ENCODE measurements at regions not wholly inside any gene's neighbourhood (a gene's known extent, or its start where the extent isn't known, plus 50 kb on each side); places are given as distances from the start of the nearest gene placed in this dataset.

DNA sequence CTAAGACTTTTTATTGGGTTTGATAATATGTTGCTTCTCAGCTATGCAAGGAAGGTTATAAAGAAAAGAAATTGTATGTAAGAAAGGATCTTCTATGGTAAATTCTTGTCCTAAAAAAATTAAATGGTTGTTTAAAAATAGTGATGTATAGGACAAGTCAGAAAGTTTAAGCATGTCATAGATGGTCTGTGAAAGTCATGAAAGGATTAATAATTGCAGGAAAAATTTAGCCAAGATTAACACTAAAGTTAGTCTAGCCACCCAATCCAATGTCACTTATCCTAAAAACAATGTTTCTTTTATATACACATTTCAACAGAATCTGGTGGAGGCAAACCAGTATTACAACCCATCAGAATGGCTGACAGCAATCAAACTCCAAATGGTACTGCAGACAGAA is 1046.7 kb upstream of the SLC39A10 start:
- CTCF ChIA-PET: no interaction called here

GRCh38 chr2:194603429-194603828 is 1053.6 kb upstream of the SLC39A10 start:
- H3K27ac Mint-ChIP-seq: no peak overlapping the region
- H3K9me3 Mint-ChIP-seq: peaks cover 47% of the 10 kb centered on the region
- POLR2A ChIA-PET: no interaction called here
- H3K4me3 Mint-ChIP-seq: no peak overlapping the region
- no peaks in the 10 kb centered on the region for H3K4me1 Mint-ChIP-seq
- peaks cover 30% of the 10 kb centered on the region for H3K36me3 Mint-ChIP-seq
- ATAC-seq (no peak), DNase-seq (ENCODE audit: low spot score) (no peak)
- CTCF ChIA-PET: no interaction called here
- no peaks in the 10 kb centered on the region for H3K27me3 Mint-ChIP-seq (ENCODE audit: low read depth)
- TF ChIP-seq, protein P1, sequence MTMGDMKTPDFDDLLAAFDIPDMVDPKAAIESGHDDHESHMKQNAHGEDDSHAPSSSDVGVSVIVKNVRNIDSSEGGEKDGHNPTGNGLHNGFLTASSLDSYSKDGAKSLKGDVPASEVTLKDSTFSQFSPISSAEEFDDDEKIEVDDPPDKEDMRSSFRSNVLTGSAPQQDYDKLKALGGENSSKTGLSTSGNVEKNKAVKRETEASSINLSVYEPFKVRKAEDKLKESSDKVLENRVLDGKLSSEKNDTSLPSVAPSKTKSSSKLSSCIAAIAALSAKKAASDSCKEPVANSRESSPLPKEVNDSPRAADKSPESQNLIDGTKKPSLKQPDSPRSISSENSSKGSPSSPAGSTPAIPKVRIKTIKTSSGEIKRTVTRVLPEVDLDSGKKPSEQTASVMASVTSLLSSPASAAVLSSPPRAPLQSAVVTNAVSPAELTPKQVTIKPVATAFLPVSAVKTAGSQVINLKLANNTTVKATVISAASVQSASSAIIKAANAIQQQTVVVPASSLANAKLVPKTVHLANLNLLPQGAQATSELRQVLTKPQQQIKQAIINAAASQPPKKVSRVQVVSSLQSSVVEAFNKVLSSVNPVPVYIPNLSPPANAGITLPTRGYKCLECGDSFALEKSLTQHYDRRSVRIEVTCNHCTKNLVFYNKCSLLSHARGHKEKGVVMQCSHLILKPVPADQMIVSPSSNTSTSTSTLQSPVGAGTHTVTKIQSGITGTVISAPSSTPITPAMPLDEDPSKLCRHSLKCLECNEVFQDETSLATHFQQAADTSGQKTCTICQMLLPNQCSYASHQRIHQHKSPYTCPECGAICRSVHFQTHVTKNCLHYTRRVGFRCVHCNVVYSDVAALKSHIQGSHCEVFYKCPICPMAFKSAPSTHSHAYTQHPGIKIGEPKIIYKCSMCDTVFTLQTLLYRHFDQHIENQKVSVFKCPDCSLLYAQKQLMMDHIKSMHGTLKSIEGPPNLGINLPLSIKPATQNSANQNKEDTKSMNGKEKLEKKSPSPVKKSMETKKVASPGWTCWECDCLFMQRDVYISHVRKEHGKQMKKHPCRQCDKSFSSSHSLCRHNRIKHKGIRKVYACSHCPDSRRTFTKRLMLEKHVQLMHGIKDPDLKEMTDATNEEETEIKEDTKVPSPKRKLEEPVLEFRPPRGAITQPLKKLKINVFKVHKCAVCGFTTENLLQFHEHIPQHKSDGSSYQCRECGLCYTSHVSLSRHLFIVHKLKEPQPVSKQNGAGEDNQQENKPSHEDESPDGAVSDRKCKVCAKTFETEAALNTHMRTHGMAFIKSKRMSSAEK (CRISPR knock-in tag; IDR thresholded peaks at IDR 0.05; ENCODE audit: borderline replicate concordance): no peak
- TF ChIP-seq, protein P2, sequence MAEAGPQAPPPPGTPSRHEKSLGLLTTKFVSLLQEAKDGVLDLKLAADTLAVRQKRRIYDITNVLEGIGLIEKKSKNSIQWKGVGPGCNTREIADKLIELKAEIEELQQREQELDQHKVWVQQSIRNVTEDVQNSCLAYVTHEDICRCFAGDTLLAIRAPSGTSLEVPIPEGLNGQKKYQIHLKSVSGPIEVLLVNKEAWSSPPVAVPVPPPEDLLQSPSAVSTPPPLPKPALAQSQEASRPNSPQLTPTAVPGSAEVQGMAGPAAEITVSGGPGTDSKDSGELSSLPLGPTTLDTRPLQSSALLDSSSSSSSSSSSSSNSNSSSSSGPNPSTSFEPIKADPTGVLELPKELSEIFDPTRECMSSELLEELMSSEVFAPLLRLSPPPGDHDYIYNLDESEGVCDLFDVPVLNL (CRISPR knock-in tag; IDR thresholded peaks at IDR 0.05; ENCODE audit: borderline replicate concordance, low read depth): no peak
- TF ChIP-seq, protein P3, sequence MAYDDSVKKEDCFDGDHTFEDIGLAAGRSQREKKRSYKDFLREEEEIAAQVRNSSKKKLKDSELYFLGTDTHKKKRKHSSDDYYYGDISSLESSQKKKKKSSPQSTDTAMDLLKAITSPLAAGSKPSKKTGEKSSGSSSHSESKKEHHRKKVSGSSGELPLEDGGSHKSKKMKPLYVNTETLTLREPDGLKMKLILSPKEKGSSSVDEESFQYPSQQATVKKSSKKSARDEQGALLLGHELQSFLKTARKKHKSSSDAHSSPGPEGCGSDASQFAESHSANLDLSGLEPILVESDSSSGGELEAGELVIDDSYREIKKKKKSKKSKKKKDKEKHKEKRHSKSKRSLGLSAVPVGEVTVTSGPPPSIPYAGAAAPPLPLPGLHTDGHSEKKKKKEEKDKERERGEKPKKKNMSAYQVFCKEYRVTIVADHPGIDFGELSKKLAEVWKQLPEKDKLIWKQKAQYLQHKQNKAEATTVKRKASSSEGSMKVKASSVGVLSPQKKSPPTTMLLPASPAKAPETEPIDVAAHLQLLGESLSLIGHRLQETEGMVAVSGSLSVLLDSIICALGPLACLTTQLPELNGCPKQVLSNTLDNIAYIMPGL (CRISPR knock-in tag; IDR thresholded peaks at IDR 0.05): no peak
- TF ChIP-seq ZNF425 (CRISPR knock-in tag; conservative IDR thresholded peaks at IDR 0.05) (no peak), MLX (CRISPR knock-in tag; IDR thresholded peaks at IDR 0.05) (no peak), AFF4 (CRISPR knock-in tag; IDR thresholded peaks at IDR 0.05; ENCODE audit: borderline replicate concordance) (no peak), SOX15 (CRISPR knock-in tag; IDR thresholded peaks at IDR 0.05) (no peak), NFYB (CRISPR knock-in tag; conservative IDR thresholded peaks at IDR 0.05; ENCODE audit: low read depth) (no peak), SMAD3 (CRISPR knock-in tag; IDR thresholded peaks at IDR 0.05; ENCODE audit: borderline replicate concordance) (no peak), NR1H2 (CRISPR knock-in tag; IDR thresholded peaks at IDR 0.05) (no peak), GTF2I (CRISPR knock-in tag; conservative IDR thresholded peaks at IDR 0.05) (no peak), ZNF232 (CRISPR knock-in tag; IDR thresholded peaks at IDR 0.05) (no peak), ZNF416 (CRISPR knock-in tag; IDR thresholded peaks at IDR 0.05) (no peak), ZNF317 (CRISPR knock-in tag; IDR thresholded peaks at IDR 0.05; ENCODE audit: borderline replicate concordance, low read depth) (no peak), JUN (CRISPR knock-in tag; IDR thresholded peaks at IDR 0.05) (no peak)
- TF ChIP-seq, protein P4, sequence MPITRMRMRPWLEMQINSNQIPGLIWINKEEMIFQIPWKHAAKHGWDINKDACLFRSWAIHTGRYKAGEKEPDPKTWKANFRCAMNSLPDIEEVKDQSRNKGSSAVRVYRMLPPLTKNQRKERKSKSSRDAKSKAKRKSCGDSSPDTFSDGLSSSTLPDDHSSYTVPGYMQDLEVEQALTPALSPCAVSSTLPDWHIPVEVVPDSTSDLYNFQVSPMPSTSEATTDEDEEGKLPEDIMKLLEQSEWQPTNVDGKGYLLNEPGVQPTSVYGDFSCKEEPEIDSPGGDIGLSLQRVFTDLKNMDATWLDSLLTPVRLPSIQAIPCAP (CRISPR knock-in tag; IDR thresholded peaks at IDR 0.05): no peak
- TF ChIP-seq, protein P5, sequence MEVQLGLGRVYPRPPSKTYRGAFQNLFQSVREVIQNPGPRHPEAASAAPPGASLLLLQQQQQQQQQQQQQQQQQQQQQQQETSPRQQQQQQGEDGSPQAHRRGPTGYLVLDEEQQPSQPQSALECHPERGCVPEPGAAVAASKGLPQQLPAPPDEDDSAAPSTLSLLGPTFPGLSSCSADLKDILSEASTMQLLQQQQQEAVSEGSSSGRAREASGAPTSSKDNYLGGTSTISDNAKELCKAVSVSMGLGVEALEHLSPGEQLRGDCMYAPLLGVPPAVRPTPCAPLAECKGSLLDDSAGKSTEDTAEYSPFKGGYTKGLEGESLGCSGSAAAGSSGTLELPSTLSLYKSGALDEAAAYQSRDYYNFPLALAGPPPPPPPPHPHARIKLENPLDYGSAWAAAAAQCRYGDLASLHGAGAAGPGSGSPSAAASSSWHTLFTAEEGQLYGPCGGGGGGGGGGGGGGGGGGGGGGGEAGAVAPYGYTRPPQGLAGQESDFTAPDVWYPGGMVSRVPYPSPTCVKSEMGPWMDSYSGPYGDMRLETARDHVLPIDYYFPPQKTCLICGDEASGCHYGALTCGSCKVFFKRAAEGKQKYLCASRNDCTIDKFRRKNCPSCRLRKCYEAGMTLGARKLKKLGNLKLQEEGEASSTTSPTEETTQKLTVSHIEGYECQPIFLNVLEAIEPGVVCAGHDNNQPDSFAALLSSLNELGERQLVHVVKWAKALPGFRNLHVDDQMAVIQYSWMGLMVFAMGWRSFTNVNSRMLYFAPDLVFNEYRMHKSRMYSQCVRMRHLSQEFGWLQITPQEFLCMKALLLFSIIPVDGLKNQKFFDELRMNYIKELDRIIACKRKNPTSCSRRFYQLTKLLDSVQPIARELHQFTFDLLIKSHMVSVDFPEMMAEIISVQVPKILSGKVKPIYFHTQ (CRISPR knock-in tag; IDR thresholded peaks at IDR 0.05): no peak

More for the DNA sequence above, 1046.7 kb upstream of the SLC39A10 start:
- peaks cover 81% of the 10 kb centered on the region for H3K9me3 Mint-ChIP-seq
- H3K4me1 Mint-ChIP-seq: no peaks in the 10 kb centered on the region
- no peak overlapping the region for H3K27ac Mint-ChIP-seq
- no peak overlapping the region for H3K4me3 Mint-ChIP-seq
- TF ChIP-seq CREM (CRISPR knock-in tag; IDR thresholded peaks at IDR 0.05): no peak
- POLR2A ChIA-PET: no interaction called here
- H3K27me3 Mint-ChIP-seq (ENCODE audit: low read depth): no peaks in the 10 kb centered on the region
- no peak for ATAC-seq
- peaks cover 51% of the 10 kb centered on the region for H3K36me3 Mint-ChIP-seq
- no peak for DNase-seq (ENCODE audit: low spot score)

All from WTC11 (cell line).